NCI-H2107 treated with DMSO at 0.1 percent for 48 hours (cell line): ENCODE measurements at regions not wholly inside any gene's neighbourhood (a gene's known extent, or its start where the extent isn't known, plus 50 kb on each side); places are given as distances from the start of the nearest gene placed in this dataset.

Experiments used
- DNase-seq: peaks from one replicate; lab custom pipeline; 2025; ENCODE audit not compliant: unreplicated experiment; lab: John Stamatoyannopoulos, UW

DNA sequence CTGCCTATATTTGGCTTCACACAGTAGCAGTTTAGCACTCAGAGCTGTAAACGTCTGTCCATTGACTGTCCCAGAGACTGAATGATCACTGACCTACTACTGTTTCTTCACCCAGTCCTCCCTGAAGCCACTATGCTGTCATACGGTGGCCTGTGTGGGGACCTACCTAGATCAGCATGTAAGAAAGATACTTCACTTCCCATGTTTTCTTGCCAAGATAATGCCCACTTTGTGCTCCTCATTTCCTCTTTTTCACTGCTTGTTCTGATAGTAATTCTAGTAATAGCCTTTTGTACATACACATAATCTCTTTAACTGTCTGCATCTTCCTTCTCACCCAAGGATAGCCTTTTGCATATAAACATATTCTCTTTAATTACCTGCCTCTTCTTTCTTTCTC is 109.9 kb upstream of the TIAM2 start:
- no peak for DNase-seq

GRCh38 chr6:154886016-154886415 is 109.1 kb upstream of the TIAM2 start:
- no peak for DNase-seq

DNA sequence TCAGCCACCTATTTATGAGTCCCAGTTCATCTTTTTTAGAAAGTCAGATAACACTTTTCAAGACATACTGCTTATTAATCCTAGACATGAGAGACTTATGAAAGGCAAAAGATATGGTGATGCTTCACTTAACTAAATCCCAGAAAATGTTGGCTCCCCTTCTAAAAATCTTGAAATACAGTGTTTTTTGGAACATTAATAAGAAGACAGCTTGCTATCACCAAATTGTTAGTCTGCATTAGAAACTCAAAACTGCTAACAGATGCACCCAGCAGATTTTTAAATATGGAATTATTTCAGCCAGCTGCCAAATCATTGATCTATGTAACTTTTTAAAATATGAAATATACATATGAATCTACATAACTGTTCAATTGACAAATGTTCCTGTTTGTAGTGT is 108.6 kb upstream of the TIAM2 start:
- no peak for DNase-seq

DNA sequence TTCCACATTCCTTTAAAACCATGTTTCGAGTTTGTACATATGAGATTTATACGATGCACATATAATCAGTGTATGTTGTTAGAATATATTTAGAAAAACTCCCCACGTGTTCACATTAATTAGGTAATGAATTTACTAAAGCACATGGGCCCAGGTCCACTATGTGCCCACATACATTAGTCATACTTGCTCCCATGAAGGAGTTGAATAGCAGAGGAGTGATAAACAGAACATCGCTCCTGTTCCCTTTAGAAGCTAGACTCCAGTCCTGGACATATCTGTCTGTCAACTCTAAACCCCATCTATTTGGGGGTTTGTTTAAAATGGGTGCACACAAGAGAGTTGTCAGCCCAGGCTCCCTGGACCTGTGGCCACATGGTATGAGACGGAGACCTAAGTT is 108.1 kb upstream of the TIAM2 start:
- no peak for DNase-seq

DNA sequence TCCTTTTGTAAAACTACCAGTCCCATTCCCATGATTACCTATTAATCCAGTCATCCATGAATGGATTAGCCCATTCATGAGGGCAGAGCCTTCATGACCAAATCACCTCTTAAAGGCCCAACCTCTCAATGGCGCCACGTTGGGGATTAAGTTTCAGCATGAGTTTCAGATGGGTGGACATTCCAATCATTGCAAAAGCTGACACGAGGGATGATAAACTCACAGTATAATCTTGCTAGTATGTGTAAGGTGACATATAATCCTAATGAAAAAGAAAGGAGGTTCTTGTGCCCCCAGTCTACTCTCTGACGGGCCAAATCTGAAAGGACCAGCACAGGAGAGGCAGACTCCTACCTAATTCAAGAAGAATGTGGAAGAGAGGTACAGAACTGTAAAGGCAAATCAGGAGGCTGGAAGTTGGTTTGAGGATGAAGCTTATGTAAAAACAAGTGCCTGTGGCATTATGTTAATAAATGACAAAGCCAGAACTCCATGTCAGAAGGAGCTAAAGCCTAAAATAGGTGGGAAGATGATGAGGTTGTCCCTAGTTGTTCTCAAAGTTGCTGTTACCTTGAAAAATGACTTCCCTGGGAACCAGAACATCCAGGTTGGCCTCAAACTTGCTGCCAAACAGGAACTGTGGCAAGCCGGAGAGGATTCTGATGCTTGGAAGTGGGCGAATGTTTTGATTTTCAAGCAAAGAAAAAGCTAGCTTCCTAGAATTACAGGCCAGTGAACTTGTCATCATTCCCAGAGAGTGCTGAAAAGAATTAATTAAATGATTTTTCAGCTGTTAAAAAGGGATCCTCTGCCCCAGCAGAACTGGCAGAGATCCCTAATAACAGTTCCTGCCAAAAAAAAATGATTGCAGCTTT is 106.5 kb upstream of the TIAM2 start:
- no peak for DNase-seq

DNA sequence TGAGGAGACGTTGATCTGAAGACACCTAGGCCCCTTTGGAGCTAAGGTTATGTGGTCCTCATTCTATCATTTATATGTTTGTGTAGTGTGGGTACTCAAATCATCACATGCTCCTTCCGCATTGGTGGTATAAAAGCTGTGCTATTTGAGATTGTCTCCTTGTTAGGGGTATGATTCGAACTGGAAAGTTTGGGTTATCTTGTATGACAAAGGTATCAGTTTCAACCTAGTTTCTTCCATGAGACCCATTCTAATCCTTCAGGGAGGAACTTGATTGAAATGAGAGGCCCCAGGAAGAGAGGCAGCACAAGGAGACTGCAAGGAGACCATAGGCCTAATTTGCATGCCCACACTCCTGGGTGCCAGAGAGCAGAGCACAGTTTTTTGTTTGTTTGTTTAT is 104.2 kb upstream of the TIAM2 start:
- no peak for DNase-seq

DNA sequence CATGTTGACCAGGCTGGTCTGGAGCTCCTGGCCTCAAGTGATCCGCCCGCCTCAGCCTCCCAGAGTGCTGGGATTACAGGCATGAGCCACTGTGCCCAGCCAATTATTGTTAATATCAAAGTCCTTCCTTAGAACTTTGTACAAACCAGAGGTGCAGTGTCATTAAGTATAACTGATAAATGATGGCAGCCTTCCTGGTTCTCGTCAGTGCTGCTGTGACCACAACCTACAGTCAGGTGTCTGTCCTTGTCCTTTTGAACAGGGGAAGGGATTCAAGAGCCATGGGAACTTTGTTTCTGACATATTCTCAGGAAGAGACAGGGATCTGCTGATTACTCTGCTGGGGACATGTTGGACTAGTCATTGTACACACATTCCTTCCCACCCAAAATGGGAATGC is 103.2 kb upstream of the TIAM2 start:
- no peak for DNase-seq

DNA sequence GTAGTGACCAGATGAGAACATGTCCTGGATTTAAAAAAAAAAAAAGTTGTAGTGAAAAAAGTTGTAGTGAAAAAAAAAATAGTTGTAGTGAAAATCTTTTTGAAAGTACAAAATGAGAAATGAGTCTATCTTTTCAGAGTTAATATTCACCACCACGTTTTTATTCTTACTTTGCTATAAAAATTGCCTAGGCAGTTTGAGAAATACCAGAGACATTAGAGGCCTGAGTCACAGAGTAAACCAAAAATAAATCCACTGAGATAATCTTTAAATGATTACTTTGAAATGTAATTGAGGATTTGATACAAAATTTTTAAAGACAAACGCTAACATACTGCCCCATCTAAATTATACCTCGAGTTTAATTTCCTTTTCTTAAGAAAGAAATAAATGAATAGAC is 101.2 kb upstream of the TIAM2 start:
- no peak for DNase-seq

DNA sequence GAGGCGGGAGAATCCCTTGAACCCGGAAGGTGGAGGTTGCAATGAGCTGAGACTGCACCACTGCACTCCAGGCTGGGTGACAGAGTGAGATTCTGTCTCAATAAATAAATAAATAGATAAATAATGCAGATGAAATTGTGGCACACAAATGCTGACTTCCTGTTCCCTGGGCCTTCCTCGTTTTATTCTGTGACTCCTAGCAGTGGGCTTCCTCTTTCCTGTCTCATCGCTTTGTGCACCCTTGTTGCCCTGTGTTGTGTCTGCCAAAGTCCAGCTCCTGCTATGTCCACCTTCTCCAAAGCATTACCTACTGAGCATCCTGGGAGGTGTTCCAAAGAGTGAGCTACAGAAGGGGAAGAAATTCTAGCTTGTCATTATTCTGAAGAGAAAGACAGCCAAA is 100.2 kb upstream of the TIAM2 start:
- DNase-seq = no peak

GRCh38 chr6:154895841-154896240 is 99.3 kb upstream of the TIAM2 start:
- DNase-seq = no peak

GRCh38 chr6:154898821-154899220 is 96.3 kb upstream of the TIAM2 start:
- no peak for DNase-seq

DNA sequence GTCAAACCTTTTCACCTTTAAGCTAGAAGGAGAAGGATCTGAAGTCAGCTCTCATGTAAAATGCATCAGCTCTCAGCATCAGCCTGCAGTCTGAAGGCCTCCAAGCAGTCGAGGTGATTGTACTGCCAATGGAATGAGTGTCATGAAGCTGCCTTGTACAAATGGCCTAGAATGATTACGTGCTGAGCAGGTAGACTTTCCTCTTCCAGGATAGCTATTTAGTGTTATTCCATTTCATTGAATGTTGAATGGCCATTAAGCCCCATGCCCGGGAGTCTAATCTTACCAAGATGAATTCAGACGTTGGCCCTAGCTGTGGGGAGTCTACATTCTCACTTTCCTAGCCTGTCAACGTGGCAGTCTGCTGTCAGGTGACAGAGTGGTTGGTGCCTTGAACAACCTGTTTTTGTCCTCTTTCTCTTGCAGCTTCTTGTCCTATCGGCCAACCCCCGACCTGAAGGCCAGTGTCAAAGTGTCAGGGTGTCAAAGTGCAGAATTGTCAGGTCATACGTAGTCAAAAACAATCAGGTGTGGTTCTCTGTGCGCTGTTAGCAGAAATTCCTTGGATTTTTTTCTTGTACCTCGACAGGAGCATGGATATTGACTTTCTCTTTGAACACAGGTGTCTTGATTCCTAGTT is 95.2 kb upstream of the TIAM2 start:
- DNase-seq = no peak

DNA sequence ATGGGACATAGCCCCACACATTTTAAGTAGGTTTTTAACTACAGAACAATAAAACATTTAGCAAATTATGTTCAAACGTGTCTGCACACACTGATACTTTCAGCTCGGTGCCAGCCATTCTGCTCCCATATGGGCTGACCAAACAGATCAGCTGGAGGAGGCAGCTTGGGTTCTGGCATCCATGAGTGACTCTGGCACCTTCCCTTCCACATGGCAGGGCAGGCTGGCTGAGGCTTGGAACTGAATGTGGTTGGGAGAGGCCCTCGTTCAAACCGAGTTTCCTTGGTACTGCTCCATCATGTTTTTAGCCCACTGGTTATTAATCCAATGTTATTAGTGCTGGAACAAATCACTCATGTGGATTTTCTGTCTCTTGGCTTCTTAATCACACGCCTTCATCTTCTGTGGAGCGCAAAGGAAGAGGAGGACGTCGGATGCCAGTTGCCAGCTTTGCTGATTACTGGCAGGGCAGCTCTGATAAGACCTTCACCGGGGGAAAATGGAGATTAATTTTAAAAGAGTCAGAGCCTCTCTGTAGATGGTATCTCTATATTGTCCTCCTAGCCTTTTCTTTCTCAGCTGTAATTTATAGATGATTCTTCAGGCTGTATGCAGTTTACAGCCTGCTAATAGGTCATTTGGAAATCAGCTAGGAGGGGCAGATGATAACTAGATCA is 93.1 kb upstream of the TIAM2 start:
- DNase-seq = no peak

DNA sequence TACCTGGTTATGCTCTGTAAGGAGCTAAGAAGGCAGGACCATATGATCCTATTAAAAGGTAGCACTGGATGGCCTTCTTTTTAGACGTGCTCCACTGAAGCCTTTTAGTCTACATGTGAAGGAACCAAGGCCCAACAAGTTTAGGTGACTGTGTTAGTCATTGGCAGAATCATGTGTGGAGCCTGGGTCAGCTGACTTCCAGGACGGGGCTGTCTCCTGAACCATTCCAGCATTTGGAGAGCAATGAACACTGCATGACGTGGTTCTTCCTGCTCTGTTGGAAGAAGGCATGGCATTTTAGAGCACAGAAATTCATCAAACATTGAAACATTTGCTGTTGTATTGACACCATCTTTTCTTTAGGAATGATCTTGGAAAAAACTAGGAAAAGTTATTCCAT is 87.8 kb upstream of the TIAM2 start:
- no peak for DNase-seq

- DNase-seq = no peak
Measured at GRCh38 chr6:154908723-154909122, 86.4 kb upstream of the TIAM2 start.

DNA sequence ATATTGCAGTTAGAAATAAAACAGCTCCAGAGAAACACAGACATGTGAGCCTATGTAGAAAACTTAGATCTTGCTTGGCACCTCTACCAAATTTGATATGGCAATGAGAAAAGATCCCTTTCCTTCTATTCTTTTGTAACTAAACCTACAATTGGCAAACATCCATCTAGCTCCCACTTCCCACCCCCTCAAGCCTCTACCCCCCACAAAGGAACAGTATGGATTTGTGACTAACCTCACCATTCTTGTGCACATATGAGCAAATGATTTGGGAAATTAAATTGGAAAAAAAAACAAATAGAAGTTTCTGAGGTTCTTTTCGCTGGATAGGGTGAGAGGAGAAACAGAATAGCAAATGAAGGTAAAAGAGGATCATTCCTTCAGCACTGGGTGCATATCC is 85.8 kb upstream of the TIAM2 start:
- no peak for DNase-seq

- DNase-seq = no peak
Measured at GRCh38 chr6:154909821-154910220, 85.3 kb upstream of the TIAM2 start.

GRCh38 chr6:154914288-154914687 is 80.8 kb upstream of the TIAM2 start:
- DNase-seq = no peak

GRCh38 chr6:154916857-154917256 is 78.3 kb upstream of the TIAM2 start:
- no peak for DNase-seq

DNA sequence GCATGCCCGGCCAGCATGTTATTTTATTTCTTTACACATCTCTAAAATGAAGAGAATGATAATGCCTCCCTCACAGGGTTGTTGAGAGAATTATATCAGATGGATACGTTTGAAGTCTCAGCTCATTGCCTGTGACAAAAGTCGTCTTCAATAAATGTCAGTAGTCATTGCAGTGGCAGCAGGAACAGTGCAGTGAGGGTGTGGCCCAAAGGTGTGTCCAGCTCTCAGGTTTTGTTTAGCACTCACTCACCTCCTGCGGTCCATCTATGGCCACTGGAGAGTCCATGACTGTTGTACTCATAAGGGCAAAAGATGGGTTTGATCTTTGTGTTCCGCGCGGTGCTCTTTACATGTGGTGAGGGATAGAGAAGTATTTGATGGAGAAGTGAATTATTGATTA is 77.2 kb upstream of the TIAM2 start:
- no peak for DNase-seq

DNA sequence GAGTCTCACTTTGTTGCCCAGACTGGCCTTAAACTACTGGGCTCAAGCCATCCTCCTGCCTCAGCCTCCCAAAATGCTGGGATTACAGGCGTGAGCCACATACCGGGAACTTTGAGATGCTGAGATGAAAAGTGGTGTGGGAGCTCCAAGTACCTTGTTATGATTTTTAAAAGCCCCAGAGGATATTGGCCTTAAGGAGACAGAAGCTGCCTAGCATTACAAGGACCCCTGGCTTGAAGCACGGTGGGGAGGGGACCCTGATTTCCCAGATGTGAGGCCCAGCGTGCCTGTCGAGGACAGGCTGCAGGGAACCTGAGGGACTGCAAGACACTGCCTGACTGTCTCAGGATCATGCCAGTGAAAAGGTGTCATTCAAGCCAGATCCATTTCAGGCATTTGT is 75.3 kb upstream of the TIAM2 start:
- no peak for DNase-seq

DNA sequence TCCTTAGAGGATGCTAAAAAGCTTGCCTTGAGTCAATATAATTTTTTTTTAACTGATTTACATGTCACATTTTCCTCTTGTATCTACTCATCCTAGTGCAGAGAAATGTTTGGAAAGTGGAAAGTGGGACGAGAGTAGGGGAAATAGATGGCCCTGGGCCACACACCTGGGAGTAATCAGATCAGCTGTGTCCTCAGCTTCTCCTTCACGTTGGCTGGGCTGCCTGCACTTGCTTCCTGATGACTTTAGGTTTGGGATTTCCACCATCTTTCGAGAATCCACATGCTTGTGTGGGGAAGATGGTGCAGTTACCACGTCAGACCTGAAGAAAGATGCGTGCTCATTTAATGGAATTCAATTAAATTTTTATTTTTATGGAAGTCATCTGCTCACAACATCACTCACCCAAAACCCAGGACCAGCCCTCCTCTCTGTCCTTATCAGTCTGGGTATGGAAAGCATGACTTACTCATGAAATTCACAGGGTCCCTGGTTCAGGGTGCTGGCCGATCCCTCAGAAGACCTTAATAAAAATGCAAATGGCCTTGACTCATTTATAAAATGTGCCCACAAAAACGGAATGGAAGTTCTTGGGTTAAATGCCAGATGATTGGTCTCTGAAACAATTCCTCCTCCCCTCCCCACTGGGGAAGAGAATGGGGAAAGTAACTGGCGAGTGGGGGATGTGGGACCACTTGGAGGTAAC is 74.5 kb upstream of the TIAM2 start:
- no peak for DNase-seq
